MM.1S (cell line): ENCODE measurements at regions not wholly inside any gene's neighbourhood (a gene's known extent, or its start where the extent isn't known, plus 50 kb on each side); places are given as distances from the start of the nearest gene placed in this dataset.

Source experiments
- EZH2 ChIP-seq: fragments of 300-600 bp; sonication (generic); optimal IDR thresholded peaks from 2 replicates; pipeline ENCODE3; 2017; ENCODE audit warnings: low read depth, mild to moderate bottlenecking, antibody characterized with exemption, low read length, mixed read lengths
- TF ChIP-seq, protein P1 (sequence below): fragments of 300-600 bp; sonication (generic); IDR thresholded peaks from 2 replicates; pipeline ENCODE4 v1.5.1; 2016; ENCODE audit warnings: antibody characterized with exemption, low read length, mixed read lengths

DNA sequence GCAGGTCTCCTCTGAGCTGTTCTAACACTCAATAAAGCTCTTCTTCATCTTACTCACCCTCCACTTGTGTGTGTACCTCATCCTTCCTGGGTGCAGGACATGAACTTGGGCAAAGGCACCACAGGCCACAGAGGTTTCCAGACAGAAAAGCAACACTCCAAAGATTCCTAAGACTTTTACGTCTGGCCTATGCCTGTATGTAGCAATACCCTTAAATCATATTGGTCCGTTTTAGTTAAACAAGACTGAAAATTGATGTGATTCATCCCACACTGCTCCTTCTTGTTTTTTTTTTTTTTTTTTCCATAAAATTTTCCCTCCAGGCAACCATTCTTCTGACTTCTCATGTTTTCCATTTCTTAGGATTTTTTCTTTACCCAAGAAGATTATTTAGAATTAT, 404.3 kb downstream of the PID1 start:
- TF ChIP-seq, protein P1, sequence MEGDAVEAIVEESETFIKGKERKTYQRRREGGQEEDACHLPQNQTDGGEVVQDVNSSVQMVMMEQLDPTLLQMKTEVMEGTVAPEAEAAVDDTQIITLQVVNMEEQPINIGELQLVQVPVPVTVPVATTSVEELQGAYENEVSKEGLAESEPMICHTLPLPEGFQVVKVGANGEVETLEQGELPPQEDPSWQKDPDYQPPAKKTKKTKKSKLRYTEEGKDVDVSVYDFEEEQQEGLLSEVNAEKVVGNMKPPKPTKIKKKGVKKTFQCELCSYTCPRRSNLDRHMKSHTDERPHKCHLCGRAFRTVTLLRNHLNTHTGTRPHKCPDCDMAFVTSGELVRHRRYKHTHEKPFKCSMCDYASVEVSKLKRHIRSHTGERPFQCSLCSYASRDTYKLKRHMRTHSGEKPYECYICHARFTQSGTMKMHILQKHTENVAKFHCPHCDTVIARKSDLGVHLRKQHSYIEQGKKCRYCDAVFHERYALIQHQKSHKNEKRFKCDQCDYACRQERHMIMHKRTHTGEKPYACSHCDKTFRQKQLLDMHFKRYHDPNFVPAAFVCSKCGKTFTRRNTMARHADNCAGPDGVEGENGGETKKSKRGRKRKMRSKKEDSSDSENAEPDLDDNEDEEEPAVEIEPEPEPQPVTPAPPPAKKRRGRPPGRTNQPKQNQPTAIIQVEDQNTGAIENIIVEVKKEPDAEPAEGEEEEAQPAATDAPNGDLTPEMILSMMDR: no peak
- no peak for TF ChIP-seq EZH2
